Epidermal melanocyte (primary cell): ENCODE measurements at regions not wholly inside any gene's neighbourhood (a gene's known extent, or its start where the extent isn't known, plus 50 kb on each side); places are given as distances from the start of the nearest gene placed in this dataset.

Experiments
- DNase-seq: peaks from one replicate; pipeline ENCODE4 v3.0.0; 2011; ENCODE audit warnings: low spot score; ENCODE audit not compliant: insufficient read length

GRCh38 chr11:45724153-45724552 lies 58.7 kb upstream of the CHST1 start:
- no peak for DNase-seq

GRCh38 chr11:45723397-45723796 lies 58.0 kb upstream of the CHST1 start:
- no peak for DNase-seq

GRCh38 chr11:45722144-45722543 lies 56.7 kb upstream of the CHST1 start:
- DNase-seq: no peak

- no peak for DNase-seq
These were observed 52.1 kb upstream of the CHST1 start for GRCh38 chr11:45717526-45717925.

- DNase-seq: no peak
These were observed 50.0 kb upstream of the CHST1 start for GRCh38 chr11:45715418-45715817.
